GM19025 (cell line): ENCODE measurements at regions not wholly inside any gene's neighbourhood (a gene's known extent, or its start where the extent isn't known, plus 50 kb on each side); places are given as distances from the start of the nearest gene placed in this dataset.

Experiments used
- ATAC-seq: cut with Tn5 transposase; IDR thresholded peaks from one replicate; pipeline ENCODE4 v1.9.1; 2021; ENCODE audit warnings: mild to moderate bottlenecking, low read depth, moderate library complexity; ENCODE audit not compliant: unreplicated experiment

GRCh38 chr1:199743227-199743626 lies 284.3 kb upstream of the NR5A2 start:
- ATAC-seq: no peak

DNA sequence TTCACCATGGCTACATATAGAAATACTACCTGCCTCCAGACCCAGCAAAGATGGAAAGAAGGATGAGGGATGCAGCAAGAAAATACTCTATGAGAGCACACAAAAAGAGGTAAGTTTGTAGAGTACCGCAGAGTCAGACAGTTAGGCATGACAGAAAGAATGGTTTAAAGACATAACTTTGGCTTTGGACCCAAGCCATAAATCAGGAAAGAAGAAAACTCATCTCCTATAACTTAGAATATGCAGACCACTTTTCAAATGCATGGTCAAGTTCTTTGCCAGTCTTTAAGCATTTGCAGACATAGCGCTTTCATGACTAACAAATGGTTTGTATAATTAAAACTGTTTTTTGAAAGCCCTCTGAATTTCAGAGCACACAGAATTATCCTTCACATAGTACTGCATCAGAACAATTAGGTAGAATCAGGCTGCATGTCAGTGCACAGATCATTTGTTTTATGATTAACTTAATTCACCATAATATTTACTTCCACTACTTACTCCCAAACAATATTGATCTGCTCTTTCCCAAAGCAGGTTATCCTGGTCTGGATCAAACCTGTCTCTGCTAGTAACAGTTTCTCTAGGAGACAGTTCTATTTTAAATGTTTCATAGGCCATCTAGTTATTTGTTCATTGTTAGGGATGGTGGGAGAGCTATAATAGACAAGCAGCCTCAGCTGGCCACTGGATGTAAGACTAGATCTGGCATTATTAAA lies 280.7 kb upstream of the NR5A2 start:
- no peak for ATAC-seq

DNA sequence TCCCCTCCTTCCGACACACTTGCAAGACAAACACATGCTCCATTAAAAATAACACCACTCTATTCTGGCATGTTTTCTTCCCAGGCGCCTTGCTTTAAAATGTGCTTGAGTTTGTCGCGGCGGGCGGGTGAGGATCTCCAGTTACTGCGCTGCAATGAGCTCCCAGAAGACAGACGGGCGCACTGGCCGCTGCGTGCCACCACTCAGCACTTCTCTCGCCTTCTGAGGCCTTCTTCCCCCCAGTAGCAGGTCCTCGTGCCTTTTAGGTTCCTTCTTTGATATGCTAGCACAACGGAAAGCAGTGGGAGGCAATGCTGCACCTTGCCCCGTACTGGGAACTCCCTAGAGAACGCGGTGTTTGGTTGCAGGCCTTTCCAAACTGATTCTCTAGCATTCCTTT lies 279.5 kb upstream of the NR5A2 start:
- no peak for ATAC-seq

GRCh38 chr1:199751506-199751905 lies 276.0 kb upstream of the NR5A2 start:
- no peak for ATAC-seq

- ATAC-seq: no peak
These were observed 275.4 kb upstream of the NR5A2 start for GRCh38 chr1:199751962-199752687.

GRCh38 chr1:199752688-199753027 lies 274.9 kb upstream of the NR5A2 start:
- ATAC-seq: no peak

- ATAC-seq: no peak
These were observed 274.0 kb upstream of the NR5A2 start for GRCh38 chr1:199753513-199753912.

DNA sequence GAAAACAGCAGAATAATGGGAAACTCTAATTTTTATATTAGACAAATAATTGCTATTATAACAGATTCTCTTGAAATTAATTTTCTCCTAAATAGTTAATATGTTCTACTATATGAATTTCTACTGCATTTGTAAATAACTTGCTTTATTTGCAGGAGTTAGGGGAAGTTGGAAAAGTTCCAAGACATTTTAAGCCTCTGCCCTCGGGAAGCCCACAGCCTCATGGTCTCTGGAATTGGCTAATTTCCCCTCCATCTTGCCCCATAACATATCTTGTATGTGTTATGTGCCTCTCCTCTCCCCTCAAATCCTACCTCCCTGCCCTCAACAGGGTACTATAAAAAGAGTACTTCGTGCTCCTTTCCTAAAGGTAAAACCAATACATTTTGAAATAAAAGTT lies 271.4 kb upstream of the NR5A2 start:
- no peak for ATAC-seq

GRCh38 chr1:199758626-199759255 lies 268.8 kb upstream of the NR5A2 start:
- no peak for ATAC-seq

DNA sequence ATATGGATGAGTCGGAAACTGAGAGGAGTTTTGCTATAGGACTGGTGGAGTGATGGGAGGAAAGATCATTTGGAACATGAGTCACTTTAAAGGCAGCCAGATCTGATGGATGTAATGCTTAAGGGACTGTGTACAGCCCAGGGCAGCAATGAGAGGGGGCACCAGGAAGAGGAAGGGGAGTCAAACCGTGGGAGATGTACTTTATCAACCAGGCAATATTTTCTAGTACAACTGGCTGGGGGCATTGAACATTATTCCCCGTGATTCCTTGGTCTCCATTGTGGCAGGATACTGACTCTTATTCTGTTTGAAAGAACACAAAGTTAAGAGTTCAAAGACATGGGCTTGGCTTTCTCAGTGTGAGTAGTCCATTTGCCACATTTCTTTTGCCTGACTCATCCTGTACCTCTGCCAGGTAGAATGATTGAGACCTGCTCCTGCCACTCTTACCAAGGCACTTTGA lies 268.2 kb upstream of the NR5A2 start:
- ATAC-seq: no peak

GRCh38 chr1:199762572-199762971 lies 264.9 kb upstream of the NR5A2 start:
- no peak for ATAC-seq

DNA sequence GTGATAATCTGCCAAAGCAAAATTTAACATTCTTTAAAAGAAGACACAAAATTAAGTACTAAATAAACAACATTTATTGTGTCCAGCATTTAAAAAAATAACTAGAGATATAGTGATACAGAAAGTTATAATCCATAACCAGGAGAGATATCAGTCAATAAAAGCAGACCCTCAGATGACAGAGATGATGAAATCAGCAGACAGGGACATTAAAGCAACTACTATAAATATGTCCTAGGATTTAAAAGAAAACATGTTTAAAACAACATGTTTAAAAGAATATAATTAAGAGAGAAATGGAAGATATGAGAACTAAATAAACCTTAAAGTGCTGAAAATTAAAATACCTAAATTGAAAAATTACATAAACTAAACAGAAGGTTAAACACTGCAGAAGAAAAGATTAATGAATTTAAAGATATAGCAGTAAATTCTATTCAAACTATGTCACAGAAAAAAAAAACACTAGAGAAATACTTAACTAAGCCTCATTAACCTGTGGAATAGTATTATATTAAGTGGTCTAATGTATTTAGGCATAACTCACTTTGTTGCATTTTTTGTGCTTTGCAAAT lies 261.2 kb upstream of the NR5A2 start:
- ATAC-seq: no peak

- no peak for ATAC-seq
These were observed 259.8 kb upstream of the NR5A2 start for GRCh38 chr1:199767700-199768099.

GRCh38 chr1:199774433-199775089 lies 252.9 kb upstream of the NR5A2 start:
- no peak for ATAC-seq

DNA sequence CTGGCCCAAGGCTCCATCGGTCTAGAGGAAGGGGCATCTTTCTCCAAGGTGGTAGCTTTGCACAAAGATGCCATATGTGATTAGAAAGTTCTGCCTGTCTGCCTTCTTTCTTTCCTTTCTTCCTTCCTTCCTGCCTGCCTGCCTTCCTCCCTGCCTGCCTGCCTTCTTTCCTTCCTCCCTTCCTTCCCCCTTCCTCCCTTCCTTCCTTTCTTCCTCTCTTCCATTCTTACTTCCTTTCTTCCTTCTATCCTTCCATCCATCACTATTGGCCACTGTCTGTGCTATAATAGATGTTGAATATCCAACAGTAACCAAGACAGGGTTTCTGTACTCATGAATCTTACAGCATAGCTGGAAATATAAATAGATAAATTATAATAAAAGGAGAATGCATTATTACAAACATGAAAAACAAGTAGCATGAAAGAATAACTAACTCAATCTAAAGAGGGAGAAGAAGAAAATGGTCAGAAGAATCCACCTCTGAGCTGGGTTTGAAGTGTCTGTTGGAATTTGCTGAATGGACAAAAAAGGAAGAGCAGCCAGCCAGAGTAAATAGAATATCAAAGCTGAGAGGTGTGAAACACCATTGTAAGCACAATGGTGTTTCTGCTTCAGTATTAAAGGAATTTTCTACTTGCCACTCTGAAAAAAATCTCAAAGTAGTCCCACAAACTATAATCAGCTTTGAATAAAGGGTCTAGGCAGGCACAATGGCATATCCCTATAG lies 250.6 kb upstream of the NR5A2 start:
- ATAC-seq: no peak

DNA sequence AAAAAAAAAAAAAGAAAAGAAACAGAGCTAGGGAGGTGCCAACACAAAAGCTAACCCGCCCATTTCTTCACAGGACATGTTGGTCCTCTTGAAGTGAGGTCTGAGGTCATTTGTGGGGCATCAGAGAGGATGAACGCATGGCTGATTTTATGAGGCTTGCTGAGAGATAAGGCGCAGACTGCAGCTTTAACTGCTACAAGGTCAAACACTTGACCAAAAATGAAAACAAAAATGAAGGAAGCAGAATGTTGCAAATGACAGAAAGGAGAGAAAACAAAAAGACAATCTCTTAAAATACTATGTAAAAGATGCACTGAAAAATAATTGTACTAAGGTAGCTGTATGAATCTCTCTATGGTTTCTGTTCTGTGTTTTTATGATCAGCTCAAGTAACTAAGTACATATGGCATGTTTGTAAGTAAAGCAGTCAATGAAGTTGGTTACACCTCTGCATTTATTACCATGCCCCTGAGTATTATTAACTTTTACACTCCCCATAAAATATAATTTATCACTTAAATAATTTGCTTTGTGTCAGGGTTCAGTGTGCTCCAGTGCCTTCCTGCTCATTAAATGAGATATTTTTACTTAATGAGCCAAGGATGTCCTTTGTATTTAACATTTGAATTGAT lies 249.1 kb upstream of the NR5A2 start:
- no peak for ATAC-seq

DNA sequence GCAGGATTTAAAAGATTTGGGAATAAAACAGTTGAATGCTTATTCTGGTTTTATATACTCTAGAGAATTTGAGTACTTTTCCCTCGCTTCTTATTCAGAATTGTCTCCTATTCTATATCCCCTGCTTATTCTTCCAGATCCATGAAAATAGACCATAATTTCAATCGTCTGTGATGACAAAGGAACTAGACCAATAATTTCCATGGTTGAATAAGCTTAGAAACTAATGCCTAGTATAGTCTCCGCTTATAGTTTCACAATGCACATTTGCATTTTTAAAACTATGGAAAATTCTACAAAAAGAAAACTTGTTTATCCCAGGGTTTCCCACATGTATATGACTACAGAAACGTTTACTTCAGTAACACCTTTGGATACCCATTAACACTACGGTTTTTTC lies 247.4 kb upstream of the NR5A2 start:
- ATAC-seq: no peak

DNA sequence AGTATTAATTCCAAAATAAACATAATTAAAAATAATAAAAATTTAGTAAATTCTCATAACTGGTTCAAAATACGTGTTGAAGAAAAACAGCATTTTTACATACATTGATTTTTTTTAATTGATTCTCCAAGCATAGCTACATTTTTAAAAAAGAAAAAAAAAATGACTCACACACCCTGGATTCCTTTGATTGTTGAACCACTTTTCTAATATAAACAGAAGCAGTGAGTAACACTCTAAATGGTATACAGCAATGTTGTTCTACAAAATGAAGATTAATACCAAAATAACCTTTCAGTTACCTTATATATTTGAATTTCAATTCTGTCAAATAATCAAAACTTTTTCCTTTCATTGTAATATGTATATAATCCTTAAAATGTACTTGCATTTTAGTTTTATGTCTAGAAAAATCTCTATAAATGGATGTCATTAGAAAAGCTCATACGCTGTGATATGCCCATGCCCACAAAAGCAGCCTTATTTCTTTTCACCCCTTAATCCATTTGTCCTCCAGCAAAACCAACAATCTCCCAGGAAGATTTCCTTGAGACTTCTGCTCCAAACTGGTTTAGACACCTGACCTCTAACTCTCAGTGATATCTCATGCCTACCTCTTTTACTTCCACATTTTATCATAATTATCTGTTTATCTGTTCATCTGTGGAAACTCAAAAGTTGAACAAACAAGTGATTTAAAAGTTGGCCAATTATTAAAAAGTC lies 246.4 kb upstream of the NR5A2 start:
- ATAC-seq: no peak
